ENCODE measurements at regions not wholly inside any gene's neighbourhood (a gene's known extent, or its start where the extent isn't known, plus 50 kb on each side); places are given as distances from the start of the nearest gene placed in this dataset.
"Not testable (repeated sequence)": the region's sequence is repeated elsewhere in the genome, so short reads cannot be mapped to it uniquely, and the experiment has no call there.

DNA sequence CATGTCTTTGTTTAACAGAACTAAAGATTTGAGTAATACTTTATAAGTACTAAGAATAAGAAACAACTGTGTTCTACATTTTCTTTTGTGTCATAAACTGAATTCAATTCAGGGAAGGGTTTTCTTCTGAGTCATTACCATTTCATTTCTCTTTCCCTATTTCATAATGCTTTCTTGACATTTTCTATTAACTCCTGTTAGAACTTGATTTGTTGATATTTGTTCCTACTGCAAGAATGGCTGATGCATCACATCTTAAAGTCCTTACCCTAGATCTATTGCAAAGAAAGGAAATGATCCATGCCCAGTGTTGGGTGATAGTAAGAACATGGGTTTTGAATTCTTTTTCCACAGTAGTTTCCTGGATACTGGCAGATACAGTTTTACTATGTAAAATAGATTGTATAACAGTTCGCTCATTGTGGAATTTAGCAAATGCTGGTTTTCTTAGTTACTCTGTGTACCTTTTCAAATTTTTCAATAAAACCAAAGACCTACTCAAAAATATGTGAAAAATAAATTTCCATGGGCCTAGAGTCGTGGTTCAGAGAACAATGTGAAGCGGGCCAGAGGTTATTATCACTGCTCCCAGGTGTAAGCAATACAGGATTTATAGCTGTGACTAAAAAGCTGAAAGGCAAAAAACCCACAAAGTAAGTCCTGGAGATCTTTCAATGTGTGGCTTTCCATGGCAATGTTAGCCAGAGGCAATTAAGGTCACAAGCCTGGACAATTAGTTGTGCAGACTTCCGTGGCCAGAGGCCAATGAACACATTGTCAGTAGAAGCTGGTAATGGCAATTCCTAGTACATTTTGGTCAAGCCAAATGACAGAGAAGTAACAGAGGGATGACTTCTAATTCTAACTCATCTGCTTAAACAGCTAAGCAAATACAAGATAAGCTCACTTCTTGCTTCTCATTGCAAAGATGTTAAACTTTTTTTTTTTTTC is 127.3 kb upstream of the FAT4 start:
- Mint-ChIP-seq H3K36me3 (ENCODE audit: low read depth) (no peaks in the 10 kb centered on the region), H3K4me3 (no peak overlapping the region)

DNA sequence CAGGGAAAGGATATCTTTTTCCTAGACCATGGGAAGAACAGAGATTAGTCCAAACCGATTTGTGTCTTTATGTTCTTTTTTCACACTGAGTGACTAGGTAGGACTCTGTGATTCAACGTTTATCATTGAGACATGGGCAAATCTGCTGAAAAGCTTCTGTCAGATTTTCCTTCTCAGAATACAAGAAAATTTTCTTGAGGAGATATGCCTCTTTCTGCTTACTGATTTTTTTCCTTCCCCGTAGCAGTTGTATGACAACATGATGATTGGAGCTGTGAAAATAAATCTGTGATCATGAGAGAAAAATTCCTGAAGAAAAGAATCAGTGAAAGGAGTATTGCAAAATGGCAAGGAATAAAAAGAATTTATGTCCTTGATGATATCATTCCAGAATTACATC is 130.6 kb upstream of the FAT4 start:
- no peaks in the 10 kb centered on the region for H3K9me3 Mint-ChIP-seq
- H3K27me3 Mint-ChIP-seq: no peaks in the 10 kb centered on the region
- no peak overlapping the region for H3K27ac Mint-ChIP-seq
- ChIA-PET POLR2A (no interaction called here), CTCF (no interaction called here)
- H3K4me3 Mint-ChIP-seq: no peak overlapping the region
- no peak for DNase-seq
- no peaks in the 10 kb centered on the region for H3K4me1 Mint-ChIP-seq
- H3K36me3 Mint-ChIP-seq (ENCODE audit: low read depth): no peaks in the 10 kb centered on the region

More for the DNA sequence above, 127.3 kb upstream of the FAT4 start:
- no peaks in the 10 kb centered on the region for H3K4me1 Mint-ChIP-seq
- ChIA-PET POLR2A (no interaction called here), CTCF (no interaction called here)
- H3K9me3 Mint-ChIP-seq: peaks cover 2% of the 10 kb centered on the region
- DNase-seq: no peak
- H3K27me3 Mint-ChIP-seq: no peaks in the 10 kb centered on the region
- no peak overlapping the region for H3K27ac Mint-ChIP-seq

DNA sequence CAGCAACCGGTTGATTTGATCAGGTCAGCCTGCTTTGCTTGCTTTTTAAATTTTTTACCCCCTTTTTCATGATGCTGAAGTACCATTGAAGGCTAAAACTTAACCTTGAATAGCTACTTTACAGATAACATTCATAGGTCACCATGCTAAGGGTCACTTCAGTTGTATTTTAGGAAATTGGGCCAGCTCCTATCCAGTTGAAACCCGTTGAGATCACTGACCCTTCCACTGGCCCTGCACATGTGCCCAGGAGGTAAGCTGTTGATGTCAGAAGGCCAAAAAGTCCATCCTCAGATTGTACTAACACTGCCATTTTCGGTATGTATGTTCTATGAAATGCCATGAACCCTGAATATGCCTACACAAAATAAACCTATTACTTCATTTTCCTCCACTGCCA is 133.0 kb upstream of the FAT4 start:
- Mint-ChIP-seq H3K4me1 (no peaks in the 10 kb centered on the region), H3K27me3 (no peaks in the 10 kb centered on the region), H3K9me3 (no peaks in the 10 kb centered on the region), H3K36me3 (ENCODE audit: low read depth) (no peaks in the 10 kb centered on the region), H3K27ac (no peak overlapping the region), H3K4me3 (no peak overlapping the region)
- ChIA-PET CTCF (no interaction called here), POLR2A (no interaction called here)
- no peak for DNase-seq

DNA sequence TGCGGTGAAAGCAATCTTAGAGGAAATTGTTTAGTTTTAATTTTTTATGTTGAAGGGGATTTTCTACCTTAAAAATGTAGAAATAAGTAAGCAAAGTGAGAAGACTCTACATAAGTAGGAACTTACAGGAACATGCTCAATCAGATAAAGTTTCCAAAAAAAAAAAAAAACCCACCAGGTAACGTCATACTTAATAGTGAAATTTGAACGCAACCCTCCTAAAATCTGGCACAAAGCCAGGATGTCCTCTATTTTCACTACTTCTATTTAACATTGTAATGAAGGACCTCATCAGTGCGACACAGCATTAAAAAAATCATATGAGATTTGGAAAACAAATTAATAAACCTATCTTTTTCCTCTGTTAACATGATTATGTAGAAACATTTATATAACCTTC is 135.0 kb upstream of the FAT4 start:
- no peak for DNase-seq
- Mint-ChIP-seq H3K9me3 (no peaks in the 10 kb centered on the region), H3K27ac (no peak overlapping the region), H3K27me3 (no peaks in the 10 kb centered on the region), H3K36me3 (ENCODE audit: low read depth) (no peaks in the 10 kb centered on the region), H3K4me1 (no peaks in the 10 kb centered on the region), H3K4me3 (no peak overlapping the region)
- POLR2A ChIA-PET: no interaction called here
- CTCF ChIA-PET: no interaction called here

DNA sequence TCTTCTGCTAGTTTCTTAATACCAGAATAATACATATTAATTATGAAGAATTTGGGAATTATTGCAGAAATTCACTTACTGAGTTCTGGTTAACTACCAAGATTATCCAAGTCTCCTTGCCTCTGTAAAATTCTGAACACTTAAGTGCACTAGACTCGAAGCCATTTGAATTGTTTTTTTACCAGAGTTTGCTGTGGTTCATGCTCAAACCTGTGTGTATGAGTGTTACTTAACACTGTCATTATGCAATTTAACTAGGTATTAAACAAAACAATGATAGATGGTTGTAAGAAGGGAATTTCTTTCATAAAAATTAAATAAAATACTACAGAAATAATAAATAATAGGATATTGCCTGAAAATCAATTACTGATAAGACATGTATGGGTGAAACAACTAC is 145.6 kb upstream of the FAT4 start:
- no peaks in the 10 kb centered on the region for H3K4me1 Mint-ChIP-seq
- CTCF ChIA-PET: no interaction called here
- no peaks in the 10 kb centered on the region for H3K36me3 Mint-ChIP-seq (ENCODE audit: low read depth)
- POLR2A ChIA-PET: no interaction called here
- H3K27me3 Mint-ChIP-seq: no peaks in the 10 kb centered on the region
- H3K27ac Mint-ChIP-seq: no peak overlapping the region
- no peaks in the 10 kb centered on the region for H3K9me3 Mint-ChIP-seq
- DNase-seq: no peak
- no peak overlapping the region for H3K4me3 Mint-ChIP-seq

DNA sequence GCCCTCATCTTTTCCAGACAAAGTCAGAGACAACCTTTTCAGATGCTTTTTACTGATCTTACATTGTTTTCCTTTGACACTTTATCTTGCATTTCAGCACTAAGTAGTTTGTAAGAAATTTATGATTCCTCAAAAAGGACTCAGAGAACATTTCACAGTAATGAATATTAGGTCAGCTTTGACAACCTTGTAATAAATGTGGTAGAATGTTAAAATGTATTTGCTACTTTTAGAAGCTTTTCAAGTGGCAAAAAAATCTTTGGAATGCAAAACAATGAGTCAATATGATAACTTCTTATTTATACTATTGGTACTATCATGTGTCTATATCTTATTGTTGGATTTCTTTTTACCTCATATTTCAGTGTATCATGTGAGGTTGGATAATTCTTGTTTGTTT is 146.2 kb upstream of the FAT4 start:
- Mint-ChIP-seq H3K9me3 (no peaks in the 10 kb centered on the region), H3K4me3 (no peak overlapping the region), H3K27me3 (no peaks in the 10 kb centered on the region), H3K36me3 (ENCODE audit: low read depth) (no peaks in the 10 kb centered on the region), H3K4me1 (no peaks in the 10 kb centered on the region), H3K27ac (no peak overlapping the region)
- ChIA-PET CTCF (no interaction called here), POLR2A (no interaction called here)
- no peak for DNase-seq

DNA sequence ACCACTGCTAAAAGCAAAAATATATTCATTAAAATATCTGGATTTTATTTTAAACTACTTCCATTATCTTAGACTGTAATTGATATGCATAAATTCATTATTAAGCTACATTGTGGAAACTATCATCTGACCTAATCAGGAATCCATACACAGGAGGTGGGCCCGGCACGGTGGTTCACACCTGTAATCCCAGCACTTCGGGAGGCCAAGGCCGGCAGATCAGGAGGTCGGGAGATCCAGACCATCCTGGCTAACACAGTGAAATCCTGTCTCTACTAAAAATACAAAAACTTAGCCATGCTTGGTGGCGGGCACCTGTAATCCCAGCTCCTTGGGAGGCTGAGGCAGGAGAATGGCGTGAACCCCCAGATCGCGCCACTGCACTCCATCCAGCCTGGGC is 148.7 kb upstream of the FAT4 start:
- POLR2A ChIA-PET; H3K36me3 Mint-ChIP-seq (ENCODE audit: low read depth); H3K4me1 Mint-ChIP-seq; H3K9me3 Mint-ChIP-seq; DNase-seq; H3K27ac Mint-ChIP-seq; H3K27me3 Mint-ChIP-seq; H3K4me3 Mint-ChIP-seq: not testable (repeated sequence)
- CTCF ChIA-PET: interaction anchor here (0.6 kb wide), 2 partner anchors 67 to 314 kb away, joined by 3 to 5 read pairs; no protein-coding TSS in a partner anchor

DNA sequence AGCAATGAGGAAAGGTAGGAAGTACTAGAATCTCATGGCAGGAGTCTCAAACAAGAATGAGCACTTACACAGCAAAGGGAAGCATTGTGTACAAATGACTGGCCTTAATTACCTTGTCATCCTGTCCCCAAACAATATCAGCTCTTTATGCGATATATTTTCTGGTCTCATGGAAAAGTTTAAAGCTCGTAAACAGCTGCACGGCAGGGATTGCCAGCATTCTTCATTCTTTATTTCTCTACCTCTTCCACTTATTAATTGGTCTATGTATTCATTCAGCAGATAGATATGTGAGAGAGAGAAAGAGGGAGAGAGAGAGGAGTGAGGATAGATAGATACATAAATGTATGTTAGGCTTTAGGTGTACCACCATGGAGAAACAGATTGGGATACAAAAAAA is 155.8 kb upstream of the FAT4 start:
- H3K4me1 Mint-ChIP-seq: no peaks in the 10 kb centered on the region
- ChIA-PET CTCF (no interaction called here), POLR2A (no interaction called here)
- no peak for DNase-seq
- H3K4me3 Mint-ChIP-seq: no peak overlapping the region
- no peaks in the 10 kb centered on the region for H3K36me3 Mint-ChIP-seq (ENCODE audit: low read depth)
- no peaks in the 10 kb centered on the region for H3K27me3 Mint-ChIP-seq
- no peaks in the 10 kb centered on the region for H3K9me3 Mint-ChIP-seq
- no peak overlapping the region for H3K27ac Mint-ChIP-seq

DNA sequence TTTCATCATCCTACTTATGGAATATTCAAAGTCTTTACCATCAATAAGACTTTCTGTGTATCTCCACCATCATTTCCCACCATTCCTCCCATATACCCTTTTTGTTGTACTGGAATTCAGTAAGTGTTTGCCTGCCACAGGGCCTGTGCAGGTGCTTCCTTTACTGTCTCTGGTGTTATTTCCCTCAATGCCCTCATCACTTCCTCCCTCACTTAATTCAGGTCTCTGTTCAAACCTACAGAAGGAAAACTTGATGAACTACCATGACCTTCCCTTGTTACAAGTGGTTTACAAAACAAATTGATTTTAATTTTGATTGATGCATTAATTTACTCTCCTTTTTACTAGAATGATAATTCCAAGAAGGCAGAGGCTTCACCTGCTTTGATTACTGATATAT is 159.5 kb upstream of the FAT4 start:
- H3K9me3 Mint-ChIP-seq: no peaks in the 10 kb centered on the region
- ChIA-PET POLR2A (no interaction called here), CTCF (no interaction called here)
- no peak overlapping the region for H3K27ac Mint-ChIP-seq
- no peak for DNase-seq
- H3K4me1 Mint-ChIP-seq: no peaks in the 10 kb centered on the region
- H3K4me3 Mint-ChIP-seq: no peak overlapping the region
- H3K36me3 Mint-ChIP-seq (ENCODE audit: low read depth): no peaks in the 10 kb centered on the region
- H3K27me3 Mint-ChIP-seq: no peaks in the 10 kb centered on the region

DNA sequence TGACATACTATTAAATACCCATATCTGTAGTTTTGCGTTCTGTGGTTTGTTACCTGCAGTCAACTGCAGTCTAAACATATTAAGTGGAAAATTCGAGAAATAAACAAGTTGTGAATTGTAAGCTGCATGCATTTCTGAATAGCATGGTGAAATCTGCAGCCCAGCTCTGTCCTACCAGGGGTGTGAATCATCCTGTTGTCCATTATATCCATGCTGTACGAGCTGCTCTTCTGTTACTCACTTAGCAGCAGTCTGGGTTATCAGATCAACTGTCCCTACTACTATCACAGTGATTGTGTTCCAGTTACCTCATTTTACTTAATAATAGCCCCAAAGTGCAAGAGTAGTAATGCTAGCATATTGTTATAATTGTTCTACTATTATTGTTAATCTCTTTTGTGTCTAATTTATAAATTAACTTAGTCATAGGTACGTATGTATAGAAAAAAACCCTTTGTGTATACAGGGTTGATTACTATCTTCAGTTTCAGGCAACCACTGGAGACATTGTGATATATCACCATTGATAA is 173.7 kb upstream of the FAT4 start:
- H3K4me3 Mint-ChIP-seq: no peak overlapping the region
- no peaks in the 10 kb centered on the region for H3K4me1 Mint-ChIP-seq
- no peaks in the 10 kb centered on the region for H3K9me3 Mint-ChIP-seq
- no peak for DNase-seq
- no peak overlapping the region for H3K27ac Mint-ChIP-seq
- no peaks in the 10 kb centered on the region for H3K27me3 Mint-ChIP-seq
- POLR2A ChIA-PET: no interaction called here
- no peaks in the 10 kb centered on the region for H3K36me3 Mint-ChIP-seq (ENCODE audit: low read depth)
- CTCF ChIA-PET: no interaction called here

DNA sequence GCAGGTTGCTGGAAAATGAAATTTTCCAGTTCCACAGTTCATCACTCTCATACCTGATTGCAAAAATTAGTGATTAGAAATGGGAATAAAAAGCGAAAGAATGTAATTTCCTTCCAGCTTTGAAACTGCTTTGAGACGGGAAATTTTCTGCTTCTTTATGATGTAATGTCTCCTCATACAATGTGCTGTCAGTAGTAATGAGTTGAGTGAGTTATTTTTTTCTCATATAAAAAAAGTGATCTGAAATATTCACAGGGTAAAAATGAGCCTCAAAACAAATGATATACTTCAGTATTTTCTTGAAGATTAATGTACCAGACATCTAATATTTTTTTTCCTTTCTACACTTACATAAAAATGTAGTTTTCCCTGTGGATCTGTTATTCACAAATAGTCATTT is 179.1 kb upstream of the FAT4 start:
- ChIA-PET POLR2A (no interaction called here), CTCF (interaction anchor here (0.6 kb wide), 1 partner anchor 177 kb away, joined by 3 read pairs; no protein-coding TSS in a partner anchor)
- H3K9me3 Mint-ChIP-seq: no peaks in the 10 kb centered on the region
- H3K4me3 Mint-ChIP-seq: no peak overlapping the region
- DNase-seq: no peak
- H3K27me3 Mint-ChIP-seq: no peaks in the 10 kb centered on the region
- no peak overlapping the region for H3K27ac Mint-ChIP-seq
- H3K36me3 Mint-ChIP-seq (ENCODE audit: low read depth): no peaks in the 10 kb centered on the region
- no peaks in the 10 kb centered on the region for H3K4me1 Mint-ChIP-seq

DNA sequence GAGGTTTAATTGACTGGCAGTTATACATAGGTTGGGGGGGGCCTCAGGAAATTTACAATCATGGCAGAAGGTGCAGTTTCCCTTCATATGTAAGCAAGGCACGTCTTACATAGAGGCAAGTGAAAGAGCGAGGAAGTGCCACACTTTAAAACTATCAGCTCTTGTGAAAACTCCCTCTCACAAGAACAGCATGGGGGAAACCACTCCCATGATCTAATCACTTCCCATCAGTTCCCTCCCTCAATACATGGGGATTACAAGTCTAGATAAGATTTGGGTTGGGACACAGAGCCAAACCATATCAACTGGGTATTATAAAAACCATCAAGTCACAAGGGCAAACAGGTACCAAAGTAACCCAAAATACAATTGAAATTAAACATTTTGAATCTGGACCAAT is 182.0 kb upstream of the FAT4 start:
- no peak for DNase-seq
- Mint-ChIP-seq H3K4me1 (no peaks in the 10 kb centered on the region), H3K27ac (no peak overlapping the region), H3K27me3 (no peaks in the 10 kb centered on the region), H3K4me3 (no peak overlapping the region), H3K9me3 (no peaks in the 10 kb centered on the region), H3K36me3 (ENCODE audit: low read depth) (no peaks in the 10 kb centered on the region)
- ChIA-PET CTCF (no interaction called here), POLR2A (no interaction called here)

DNA sequence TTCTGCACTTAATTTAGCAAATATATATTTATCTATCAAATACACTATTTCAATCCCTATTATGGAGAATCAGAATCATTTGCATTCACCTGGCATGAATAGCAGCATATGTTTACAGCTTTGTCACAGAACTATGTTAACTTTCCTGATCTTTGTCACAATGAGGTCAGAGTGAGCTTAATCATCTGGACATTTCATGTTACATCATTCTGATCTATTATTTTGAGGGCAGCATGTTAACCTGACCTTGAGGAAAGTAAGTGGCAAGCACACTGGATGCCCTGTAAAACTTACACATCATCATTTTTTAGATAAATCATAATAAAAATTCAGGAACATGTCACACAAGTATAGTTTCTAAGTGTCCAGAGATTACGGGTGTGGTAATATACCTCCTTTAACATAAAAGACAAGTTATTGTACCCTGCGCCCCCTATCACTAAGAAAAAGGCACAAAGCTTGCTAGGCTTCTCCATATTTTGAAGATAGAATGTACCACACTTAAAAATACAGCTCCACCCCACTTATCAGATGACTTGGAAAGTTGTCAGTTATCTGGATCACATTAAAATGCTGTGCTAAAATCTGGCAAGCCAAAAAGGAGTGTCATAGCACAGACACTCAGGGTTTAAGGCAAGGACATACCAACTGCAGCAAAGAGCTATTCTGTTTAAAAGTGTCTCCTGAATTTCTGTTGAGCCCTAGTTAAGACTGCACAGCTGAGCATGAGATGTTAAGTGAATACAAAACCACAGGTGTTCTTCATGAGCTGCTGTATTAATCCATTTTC is 182.7 kb upstream of the FAT4 start:
- no peaks in the 10 kb centered on the region for H3K27me3 Mint-ChIP-seq
- no peak overlapping the region for H3K27ac Mint-ChIP-seq

More for the DNA sequence above, 182.7 kb upstream of the FAT4 start:
- no peak overlapping the region for H3K4me3 Mint-ChIP-seq
- POLR2A ChIA-PET: no interaction called here
- CTCF ChIA-PET: interaction anchor here (0.6 kb wide), 1 partner anchor 1293 kb away, joined by 3 read pairs; no protein-coding TSS in a partner anchor
- H3K36me3 Mint-ChIP-seq (ENCODE audit: low read depth): no peaks in the 10 kb centered on the region
- no peaks in the 10 kb centered on the region for H3K9me3 Mint-ChIP-seq
- H3K4me1 Mint-ChIP-seq: no peaks in the 10 kb centered on the region
- no peak for DNase-seq

Data from activated CD4-positive, alpha-beta T cell treated with anti-CD3 and anti-CD28 coated beads, Interleukin-2, amount 10 ng/mL, durations not matched to agents 7 days and 5 days (primary cell).